Natural killer cell (primary cell): ENCODE measurements at regions not wholly inside any gene's neighbourhood (a gene's known extent, or its start where the extent isn't known, plus 50 kb on each side); places are given as distances from the start of the nearest gene placed in this dataset.

Source experiments
- ATAC-seq, 3 donors: fragments of 150-1000 bp in 2 of 3; fragments of 200-7000 bp in 1 of 3; cut with Tn5 transposase; 1 replicate in 1 of 3; 2 replicates in 2 of 3; pipeline ENCODE4 v1.10.0; 2021; ENCODE audit warnings: mild to moderate bottlenecking in 2 of 3, moderate library complexity in 2 of 3
- DNase-seq, 2 donors: peaks; one replicate each; pipeline versions ENCODE4 v3.0.0 to v3.0.0-alpha.2; 2013 to 2021; ENCODE audit warnings: mixed read lengths in 1 of 2
- H3K27ac ChIP-seq: one replicate; pipeline ENCODE4 v1.5.1; 2013; ENCODE audit warnings: mild to moderate bottlenecking, low read length
- H3K27me3 ChIP-seq: one replicate; pipeline ENCODE4 v1.6.1; 2013; ENCODE audit warnings: low read length; ENCODE audit not compliant: control insufficient read depth, insufficient read depth
- H3K36me3 ChIP-seq: one replicate; pipeline ENCODE4 v1.6.1; 2013; ENCODE audit warnings: low read length; ENCODE audit not compliant: control insufficient read depth, insufficient read depth
- H3K4me1 ChIP-seq: one replicate; pipeline ENCODE4 v1.6.1; 2013; ENCODE audit warnings: low read length; ENCODE audit not compliant: control insufficient read depth, insufficient read depth
- H3K4me3 ChIP-seq: one replicate; pipeline ENCODE4 v1.5.1; 2013; ENCODE audit warnings: low read length
- H3K9me3 ChIP-seq: one replicate; pipeline ENCODE4 v1.6.1; 2013; ENCODE audit warnings: low read length; ENCODE audit not compliant: control insufficient read depth, insufficient read depth
- H3K27ac Mint-ChIP-seq, 2 donors: one replicate each; pipeline ENCODE4 v1.8.0; 2022; ENCODE audit warnings: mild to moderate bottlenecking in 2 of 2, mixed read lengths in 2 of 2, moderate library complexity in 1 of 2
- H3K27me3 Mint-ChIP-seq, 2 donors: one replicate each; pipeline ENCODE4 v1.8.0; 2022; ENCODE audit warnings: low read depth in 2 of 2, mixed read lengths in 2 of 2
- H3K36me3 Mint-ChIP-seq: one replicate; pipeline ENCODE4 v1.8.0; 2022; ENCODE audit warnings: mixed read lengths
- H3K4me1 Mint-ChIP-seq, 2 donors: one replicate each; pipeline ENCODE4 v1.8.0; 2022; ENCODE audit warnings: mixed read lengths in 2 of 2
- H3K4me3 Mint-ChIP-seq: one replicate; pipeline ENCODE4 v1.8.0; 2022; ENCODE audit warnings: mild to moderate bottlenecking, moderate library complexity, mixed read lengths
- H3K9me3 Mint-ChIP-seq, 2 donors: one replicate each; pipeline ENCODE4 v1.8.0; 2022; ENCODE audit warnings: mixed read lengths in 2 of 2
- WGBS: methylation state at CpG from one replicate; pipeline ENCODE4 v1.1.7; 2013; ENCODE audit warnings: missing lambda C conversion rate; ENCODE audit not compliant: insufficient coverage; 5-methylcytosine and 5-hydroxymethylcytosine counted together
- intact Hi-C: fragments of 100-400 bp; cut with micrococcal nuclease; formaldehyde crosslinking; loops from one replicate; pipeline ENCODE4 v1.14.2; 2022
- TF ChIP-seq, protein P1 (sequence below): fragments of 200-600 bp; IDR thresholded peaks from one replicate; pipeline ENCODE4 v1.8.0; 2022; ENCODE audit warnings: antibody characterized with exemption

DNA sequence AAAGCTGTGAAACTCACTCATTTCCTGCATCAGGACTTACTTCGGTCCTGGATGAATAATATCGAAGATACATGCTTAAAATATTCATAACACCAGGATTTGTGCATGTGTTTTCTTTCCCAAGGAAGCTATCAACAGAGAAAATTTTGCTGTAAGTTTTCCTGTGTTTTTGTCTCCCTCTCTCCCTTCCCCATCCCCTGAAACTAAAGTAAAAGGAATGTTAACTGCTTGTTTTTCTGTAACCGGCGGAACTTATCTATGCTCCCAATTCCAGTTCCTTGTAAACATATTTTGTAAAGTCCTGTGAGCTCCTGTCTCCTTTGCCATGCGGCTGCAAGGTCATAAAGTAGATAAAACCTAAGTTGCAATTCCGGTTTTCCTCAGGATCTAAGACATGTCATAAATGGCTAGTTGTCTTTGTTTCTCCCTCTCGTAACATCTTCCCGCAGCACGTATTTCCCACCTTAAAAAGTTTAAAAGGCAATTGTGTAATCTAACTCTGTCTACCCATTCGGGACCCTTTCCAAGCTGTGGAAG is 79.0 kb upstream of the POM121L12 start:
- Histone ChIP-seq H3K27ac (no peak overlapping the region), H3K9me3 (peaks cover 4% of the 10 kb centered on the region), H3K36me3 (no peaks in the 10 kb centered on the region), H3K27me3 (no peaks in the 10 kb centered on the region), H3K4me3 (no peak overlapping the region), H3K4me1 (no peaks in the 10 kb centered on the region)
- WGBS: 28% methylated on average over 10 of the region's 10 CpGs
- Mint-ChIP-seq H3K27me3 (no peaks in the 10 kb centered on the region), H3K4me1 (no peaks in the 10 kb centered on the region), H3K27ac (no peak overlapping the region), H3K4me3 (no peak overlapping the region), H3K9me3 (peaks cover 14 to 25% of the 10 kb centered on the region in 2 donors), H3K36me3 (peaks cover 6% of the 10 kb centered on the region)
- TF ChIP-seq, protein P1, sequence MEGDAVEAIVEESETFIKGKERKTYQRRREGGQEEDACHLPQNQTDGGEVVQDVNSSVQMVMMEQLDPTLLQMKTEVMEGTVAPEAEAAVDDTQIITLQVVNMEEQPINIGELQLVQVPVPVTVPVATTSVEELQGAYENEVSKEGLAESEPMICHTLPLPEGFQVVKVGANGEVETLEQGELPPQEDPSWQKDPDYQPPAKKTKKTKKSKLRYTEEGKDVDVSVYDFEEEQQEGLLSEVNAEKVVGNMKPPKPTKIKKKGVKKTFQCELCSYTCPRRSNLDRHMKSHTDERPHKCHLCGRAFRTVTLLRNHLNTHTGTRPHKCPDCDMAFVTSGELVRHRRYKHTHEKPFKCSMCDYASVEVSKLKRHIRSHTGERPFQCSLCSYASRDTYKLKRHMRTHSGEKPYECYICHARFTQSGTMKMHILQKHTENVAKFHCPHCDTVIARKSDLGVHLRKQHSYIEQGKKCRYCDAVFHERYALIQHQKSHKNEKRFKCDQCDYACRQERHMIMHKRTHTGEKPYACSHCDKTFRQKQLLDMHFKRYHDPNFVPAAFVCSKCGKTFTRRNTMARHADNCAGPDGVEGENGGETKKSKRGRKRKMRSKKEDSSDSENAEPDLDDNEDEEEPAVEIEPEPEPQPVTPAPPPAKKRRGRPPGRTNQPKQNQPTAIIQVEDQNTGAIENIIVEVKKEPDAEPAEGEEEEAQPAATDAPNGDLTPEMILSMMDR: no peak
- ATAC-seq: no peak
- DNase-seq: no peak
- intact Hi-C loops: no loop called here

DNA sequence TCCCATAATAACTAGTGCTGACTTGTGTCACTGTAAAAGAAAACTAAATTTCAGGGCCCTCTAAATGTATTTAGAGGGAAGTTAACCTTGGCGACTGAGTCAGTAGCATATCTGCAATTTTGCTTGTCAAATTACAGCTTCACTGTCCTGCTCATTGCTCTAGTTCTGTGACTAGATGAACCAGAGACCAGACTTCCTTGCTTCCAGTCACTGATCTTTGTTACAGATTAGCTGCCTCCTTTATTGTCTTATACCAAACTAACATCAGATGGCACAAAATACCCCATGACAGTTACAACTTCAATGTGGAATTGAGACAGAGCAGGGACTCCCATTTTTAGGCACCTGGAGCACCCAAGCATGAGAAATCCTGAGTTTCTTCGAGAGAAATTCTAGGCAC is 79.9 kb upstream of the POM121L12 start:
- no peaks in the 10 kb centered on the region for H3K36me3 ChIP-seq
- no peak overlapping the region for H3K27ac ChIP-seq
- no peak overlapping the region for H3K4me3 Mint-ChIP-seq
- intact Hi-C loops: no loop called here
- no peaks in the 10 kb centered on the region for H3K27me3 Mint-ChIP-seq
- 78% methylated on average over 2 of the region's 2 CpGs for WGBS
- no peaks in the 10 kb centered on the region for H3K4me1 ChIP-seq
- H3K4me3 ChIP-seq: no peak overlapping the region
- TF ChIP-seq, protein P1: no peak
- peaks cover 4% of the 10 kb centered on the region for H3K9me3 ChIP-seq
- H3K9me3 Mint-ChIP-seq: peaks cover 12 to 20% of the 10 kb centered on the region in 2 donors
- ATAC-seq (no peak), DNase-seq (no peak)
- no peaks in the 10 kb centered on the region for H3K4me1 Mint-ChIP-seq
- H3K27me3 ChIP-seq: no peaks in the 10 kb centered on the region
- peaks cover 6% of the 10 kb centered on the region for H3K36me3 Mint-ChIP-seq
- H3K27ac Mint-ChIP-seq: no peak overlapping the region

DNA sequence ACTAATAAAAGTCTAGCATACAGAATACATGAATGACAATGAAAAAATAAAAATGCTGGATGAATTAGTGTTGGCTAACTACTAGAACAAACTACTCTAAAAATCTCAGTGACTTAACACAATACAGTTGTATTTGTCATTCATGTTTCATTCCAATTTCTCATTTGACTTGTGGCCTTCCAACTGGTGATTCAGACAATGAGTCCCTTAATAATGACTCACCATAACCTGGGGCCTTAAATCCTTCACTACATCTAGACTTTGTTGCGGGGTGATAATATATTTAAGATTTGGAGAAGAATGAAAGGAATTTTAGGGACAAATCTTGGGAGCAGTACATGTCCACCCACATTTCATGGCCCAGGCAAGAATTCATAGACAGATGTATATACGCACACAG is 90.5 kb upstream of the POM121L12 start:
- H3K9me3 Mint-ChIP-seq: peaks cover 13 to 17% of the 10 kb centered on the region in 2 donors
- no peak for ATAC-seq

More for the DNA sequence above, 90.5 kb upstream of the POM121L12 start:
- Mint-ChIP-seq H3K4me1 (no peaks in the 10 kb centered on the region), H3K36me3 (peaks cover 17% of the 10 kb centered on the region), H3K4me3 (no peak overlapping the region), H3K27me3 (no peaks in the 10 kb centered on the region), H3K27ac (no peak overlapping the region)
- DNase-seq: no peak
- peaks cover 15% of the 10 kb centered on the region for H3K9me3 ChIP-seq
- H3K4me1 ChIP-seq: no peaks in the 10 kb centered on the region
- H3K4me3 ChIP-seq: no peak overlapping the region
- 100% methylated on average over 1 of the region's 2 CpGs for WGBS
- H3K27ac ChIP-seq: no peak overlapping the region
- intact Hi-C loops: no loop called here
- TF ChIP-seq, protein P1: no peak
- H3K36me3 ChIP-seq: no peaks in the 10 kb centered on the region
- no peaks in the 10 kb centered on the region for H3K27me3 ChIP-seq
